Activated CD8-positive, alpha-beta T cell treated with anti-CD3 and anti-CD28 coated beads for 36 hours (primary cell): ENCODE measurements at regions not wholly inside any gene's neighbourhood (a gene's known extent, or its start where the extent isn't known, plus 50 kb on each side); places are given as distances from the start of the nearest gene placed in this dataset.

ENCODE experiments used
- ATAC-seq: fragments of 200-7000 bp; cut with Tn5 transposase; one replicate; pipeline ENCODE4 v1.10.0; 2021; ENCODE audit warnings: mild to moderate bottlenecking, moderate library complexity
- CTCF ChIA-PET: fragments of 350-600 bp; sonication (Branson Sonifier 250); formaldehyde crosslinking; loops from one replicate; lab custom pipeline; 2021; ENCODE audit warnings: antibody characterized with exemption; lab: Charles Lee
- POLR2A ChIA-PET: fragments of 350-600 bp; sonication (Branson Sonifier 250); formaldehyde crosslinking; loops from one replicate; lab custom pipeline; 2021; ENCODE audit warnings: antibody characterized with exemption; lab: Charles Lee
- DNase-seq: peaks from one replicate; pipeline ENCODE4 v3.0.0-alpha.2; 2020
- H3K27ac Mint-ChIP-seq: one replicate; pipeline ENCODE4 v1.8.0; 2021; ENCODE audit warnings: mild to moderate bottlenecking, mixed read lengths
- H3K27me3 Mint-ChIP-seq: one replicate; pipeline ENCODE4 v1.8.0; 2021; ENCODE audit warnings: mixed read lengths
- H3K36me3 Mint-ChIP-seq: one replicate; pipeline ENCODE4 v1.8.0; 2021; ENCODE audit warnings: low read depth, mixed read lengths
- H3K4me1 Mint-ChIP-seq: one replicate; pipeline ENCODE4 v1.8.0; 2021; ENCODE audit warnings: low read depth, mixed read lengths
- H3K4me3 Mint-ChIP-seq: one replicate; pipeline ENCODE4 v1.8.0; 2021; ENCODE audit warnings: mild to moderate bottlenecking, moderate library complexity, mixed read lengths
- H3K9me3 Mint-ChIP-seq: one replicate; pipeline ENCODE4 v1.8.0; 2021; ENCODE audit warnings: mixed read lengths
- intact Hi-C: fragments of 100-400 bp; cut with micrococcal nuclease; formaldehyde crosslinking; loops from one replicate; pipeline ENCODE4 v1.10.0; 2022
- TF ChIP-seq, protein P1 (sequence below): fragments of 200-600 bp; IDR thresholded peaks from one replicate; pipeline ENCODE4 v1.8.0; 2022; ENCODE audit warnings: antibody characterized with exemption, mild to moderate bottlenecking

- intact Hi-C loops, result no loop called here
- TF ChIP-seq, protein P1, sequence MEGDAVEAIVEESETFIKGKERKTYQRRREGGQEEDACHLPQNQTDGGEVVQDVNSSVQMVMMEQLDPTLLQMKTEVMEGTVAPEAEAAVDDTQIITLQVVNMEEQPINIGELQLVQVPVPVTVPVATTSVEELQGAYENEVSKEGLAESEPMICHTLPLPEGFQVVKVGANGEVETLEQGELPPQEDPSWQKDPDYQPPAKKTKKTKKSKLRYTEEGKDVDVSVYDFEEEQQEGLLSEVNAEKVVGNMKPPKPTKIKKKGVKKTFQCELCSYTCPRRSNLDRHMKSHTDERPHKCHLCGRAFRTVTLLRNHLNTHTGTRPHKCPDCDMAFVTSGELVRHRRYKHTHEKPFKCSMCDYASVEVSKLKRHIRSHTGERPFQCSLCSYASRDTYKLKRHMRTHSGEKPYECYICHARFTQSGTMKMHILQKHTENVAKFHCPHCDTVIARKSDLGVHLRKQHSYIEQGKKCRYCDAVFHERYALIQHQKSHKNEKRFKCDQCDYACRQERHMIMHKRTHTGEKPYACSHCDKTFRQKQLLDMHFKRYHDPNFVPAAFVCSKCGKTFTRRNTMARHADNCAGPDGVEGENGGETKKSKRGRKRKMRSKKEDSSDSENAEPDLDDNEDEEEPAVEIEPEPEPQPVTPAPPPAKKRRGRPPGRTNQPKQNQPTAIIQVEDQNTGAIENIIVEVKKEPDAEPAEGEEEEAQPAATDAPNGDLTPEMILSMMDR, result no peak
- Mint-ChIP-seq H3K27ac (no peak overlapping the region), H3K9me3 (peaks cover 2% of the 10 kb centered on the region), H3K4me1 (no peaks in the 10 kb centered on the region), H3K4me3 (no peak overlapping the region), H3K36me3 (no peaks in the 10 kb centered on the region), H3K27me3 (no peaks in the 10 kb centered on the region)
- no peak for ATAC-seq
- ChIA-PET POLR2A (no interaction called here), CTCF (no interaction called here)
- DNase-seq, result no peak
Measured at GRCh38 chr13:85653681-85654080, 145.5 kb downstream of the SLITRK6 start.

- H3K27ac Mint-ChIP-seq, result no peak overlapping the region
- POLR2A ChIA-PET, result no interaction called here
- H3K36me3 Mint-ChIP-seq, result no peaks in the 10 kb centered on the region
- H3K9me3 Mint-ChIP-seq, result peaks cover 2% of the 10 kb centered on the region
- intact Hi-C loops, result no loop called here
- no peak for ATAC-seq
- TF ChIP-seq, protein P1, result no peak
- no peaks in the 10 kb centered on the region for H3K27me3 Mint-ChIP-seq
- CTCF ChIA-PET, result no interaction called here
- H3K4me3 Mint-ChIP-seq, result no peak overlapping the region
- no peaks in the 10 kb centered on the region for H3K4me1 Mint-ChIP-seq
- DNase-seq, result no peak
Measured at GRCh38 chr13:85652491-85652890, 146.7 kb downstream of the SLITRK6 start.

DNA sequence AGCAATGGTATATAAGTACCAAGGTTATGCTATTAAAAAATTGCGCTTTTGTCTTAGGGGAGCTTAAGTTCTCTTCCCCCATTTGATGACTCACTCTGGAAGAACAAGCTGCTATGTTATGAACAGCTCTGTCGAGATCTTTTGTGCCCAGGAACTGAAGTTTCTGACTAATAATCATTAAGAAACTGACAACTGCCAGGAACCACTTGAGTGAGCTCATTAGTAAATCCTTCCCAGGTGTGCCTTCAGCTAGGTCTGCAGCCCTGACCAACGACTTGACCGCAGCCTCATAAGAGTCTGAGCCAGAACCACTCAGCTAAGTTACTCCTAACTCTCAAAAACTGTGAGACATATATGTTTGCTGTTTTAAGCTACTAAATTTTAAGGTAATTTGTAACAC, 147.8 kb downstream of the SLITRK6 start:
- ATAC-seq (no peak), DNase-seq (no peak)
- Mint-ChIP-seq H3K27ac (no peak overlapping the region), H3K27me3 (no peaks in the 10 kb centered on the region), H3K4me3 (no peak overlapping the region), H3K4me1 (no peaks in the 10 kb centered on the region), H3K9me3 (peaks cover 3% of the 10 kb centered on the region), H3K36me3 (no peaks in the 10 kb centered on the region)
- CTCF ChIA-PET, result no interaction called here
- POLR2A ChIA-PET, result no interaction called here
- intact Hi-C loops, result no loop called here
- TF ChIP-seq, protein P1, result no peak

- ChIA-PET POLR2A (no interaction called here), CTCF (no interaction called here)
- peaks cover 3% of the 10 kb centered on the region for H3K9me3 Mint-ChIP-seq
- H3K27ac Mint-ChIP-seq, result no peak overlapping the region
- TF ChIP-seq, protein P1, result no peak
- H3K27me3 Mint-ChIP-seq, result no peaks in the 10 kb centered on the region
- ATAC-seq, result no peak
- DNase-seq, result no peak
- H3K4me1 Mint-ChIP-seq, result no peaks in the 10 kb centered on the region
- intact Hi-C loops, result no loop called here
- H3K36me3 Mint-ChIP-seq, result no peaks in the 10 kb centered on the region
- no peak overlapping the region for H3K4me3 Mint-ChIP-seq
Measured at GRCh38 chr13:85650613-85651012, 148.6 kb downstream of the SLITRK6 start.

DNA sequence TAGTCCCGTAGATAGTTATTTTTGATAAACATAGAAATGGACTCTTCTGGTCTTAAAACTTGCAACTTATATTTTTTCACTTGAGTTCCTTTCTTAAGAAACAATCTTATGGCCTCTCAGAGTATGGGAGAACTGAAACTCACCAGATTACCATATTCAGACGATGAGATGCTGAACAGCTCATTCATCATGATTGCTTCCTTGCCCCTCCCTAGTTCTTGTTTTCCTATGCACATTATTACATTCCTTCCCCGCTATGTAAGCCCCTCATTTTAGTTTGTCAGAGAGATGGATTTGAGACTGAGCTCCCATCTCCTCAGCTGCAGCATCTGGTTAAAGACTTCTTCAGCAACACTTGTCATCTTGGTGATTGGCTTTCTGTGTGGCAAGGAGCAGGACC, 158.5 kb downstream of the SLITRK6 start:
- no peak overlapping the region for H3K4me3 Mint-ChIP-seq
- ATAC-seq (no peak), DNase-seq (no peak)
- no peaks in the 10 kb centered on the region for H3K27me3 Mint-ChIP-seq
- intact Hi-C loops, result no loop called here
- ChIA-PET POLR2A (no interaction called here), CTCF (no interaction called here)
- TF ChIP-seq, protein P1, result no peak
- no peaks in the 10 kb centered on the region for H3K36me3 Mint-ChIP-seq
- H3K27ac Mint-ChIP-seq, result no peak overlapping the region
- H3K9me3 Mint-ChIP-seq, result peaks cover 3% of the 10 kb centered on the region
- no peaks in the 10 kb centered on the region for H3K4me1 Mint-ChIP-seq
